IMR-90 (cell line): ENCODE measurements at regions not wholly inside any gene's neighbourhood (a gene's known extent, or its start where the extent isn't known, plus 50 kb on each side); places are given as distances from the start of the nearest gene placed in this dataset.

ENCODE experiments used
- ATAC-seq: fragments of 200-7000 bp; cut with Tn5 transposase; 2 replicates; pipeline ENCODE4 v1.9.1; 2020; ENCODE audit warnings: low read depth, mild to moderate bottlenecking, moderate library complexity
- BruUV-seq: library from RNA; stranded (reverse); fragments of 400-500 nt; replicated peaks from 2 replicates; lab custom pipeline; 2021; lab: Mats Ljungman, UMichigan
- CTCF ChIA-PET: fragments of 300-600 bp; formaldehyde crosslinking; extraction: SDS; loops from one replicate; lab custom pipeline; 2021; ENCODE audit warnings: antibody characterized with exemption; lab: Yijun Ruan, JAX
- POLR2A ChIA-PET: fragments of 300-600 bp; sonication (Branson Sonifier 250); formaldehyde crosslinking; loops from one replicate; lab custom pipeline; 2022; ENCODE audit warnings: antibody characterized with exemption; ENCODE audit not compliant: unreplicated experiment; lab: Charles Lee
- DNase-seq: peaks from one replicate; pipeline ENCODE4 v3.0.0; 2013
- H2AFZ ChIP-seq: replicated peaks from 2 replicates; pipeline ENCODE3; 2013; ENCODE audit warnings: low read length, mild to moderate bottlenecking; ENCODE audit not compliant: poor library complexity
- H2AK5ac ChIP-seq: 2 replicates; pipeline ENCODE4 v1.6.1; 2013; ENCODE audit warnings: low read depth, low read length, inconsistent platforms
- H2AK9ac ChIP-seq: replicated peaks from 2 replicates; pipeline ENCODE3; 2013; ENCODE audit warnings: mild to moderate bottlenecking, low read depth, low read length, moderate library complexity; ENCODE audit not compliant: poor library complexity
- H2BK120ac ChIP-seq: 2 replicates; pipeline ENCODE4 v1.6.1; 2013; ENCODE audit warnings: low read depth, low read length, inconsistent platforms
- H2BK15ac ChIP-seq: 3 replicates; pipeline ENCODE4 v1.6.1; 2013; ENCODE audit warnings: low read depth, low read length, inconsistent platforms
- H2BK20ac ChIP-seq: 2 replicates; pipeline ENCODE4 v1.6.1; 2013; ENCODE audit warnings: low read depth, mild to moderate bottlenecking, inconsistent platforms, low read length, moderate library complexity
- H2BK5ac ChIP-seq: 2 replicates; pipeline ENCODE4 v1.6.1; 2013; ENCODE audit warnings: mild to moderate bottlenecking, low read depth, low read length, inconsistent platforms; ENCODE audit not compliant: poor library complexity, severe bottlenecking
- H3K14ac ChIP-seq: replicated peaks from 2 replicates; pipeline ENCODE4 v1.6.1; 2013; ENCODE audit warnings: low read depth, low read length, inconsistent platforms
- H3K18ac ChIP-seq: 2 replicates; pipeline ENCODE4 v1.6.1; 2013; ENCODE audit warnings: low read depth, low read length, control low read depth
- H3K23ac ChIP-seq: 2 replicates; pipeline ENCODE4 v1.6.1; 2013; ENCODE audit warnings: low read depth, low read length, inconsistent platforms
- H3K27ac ChIP-seq: 2 replicates; pipeline ENCODE4 v1.5.1; 2013; ENCODE audit warnings: mild to moderate bottlenecking, control low read depth, low read length; ENCODE audit not compliant: insufficient read depth
- H3K27me3 ChIP-seq: 2 replicates; pipeline ENCODE4 v1.6.1; 2013; ENCODE audit warnings: low read length; ENCODE audit not compliant: control insufficient read depth, insufficient read depth
- H3K36me3 ChIP-seq: 2 replicates; pipeline ENCODE4 v1.6.1; 2013; ENCODE audit warnings: low read length, mixed read lengths; ENCODE audit not compliant: control insufficient read depth, insufficient read depth
- H3K4ac ChIP-seq: 2 replicates; pipeline ENCODE4 v1.6.1; 2013; ENCODE audit warnings: low read depth, low read length, inconsistent platforms
- H3K4me1 ChIP-seq: 2 replicates; pipeline ENCODE4 v1.6.1; 2013; ENCODE audit warnings: low read length, mixed read lengths; ENCODE audit not compliant: control insufficient read depth, insufficient read depth
- H3K4me2 ChIP-seq: 2 replicates; pipeline ENCODE4 v1.6.1; 2013; ENCODE audit warnings: low read depth, mild to moderate bottlenecking, control low read depth, low read length, moderate library complexity
- H3K4me3 ChIP-seq: 2 replicates; pipeline ENCODE4 v1.5.1; 2013; ENCODE audit warnings: low read depth, mild to moderate bottlenecking, control low read depth, low read length, moderate library complexity; ENCODE audit not compliant: insufficient read depth
- H3K56ac ChIP-seq: 2 replicates; pipeline ENCODE4 v1.6.1; 2013; ENCODE audit warnings: low read length, inconsistent platforms; ENCODE audit not compliant: insufficient read depth; ENCODE audit errors: extremely low read depth
- H3K79me1 ChIP-seq, 2 experiments: 2 replicates each; pipeline ENCODE4 v1.6.1; 2013; ENCODE audit warnings: low read length in 2 of 2, inconsistent platforms in 1 of 2, low read depth in 1 of 2
- H3K9ac ChIP-seq: 2 replicates; pipeline ENCODE4 v1.6.1; 2013; ENCODE audit warnings: low read depth, low read length, control low read depth
- H3K9me1 ChIP-seq: 2 replicates; pipeline ENCODE4 v1.6.1; 2013; ENCODE audit warnings: low read length, inconsistent platforms; ENCODE audit not compliant: insufficient read depth
- H3K9me3 ChIP-seq: 2 replicates; pipeline ENCODE4 v1.6.1; 2013; ENCODE audit warnings: low read length; ENCODE audit not compliant: control insufficient read depth, insufficient read depth
- H4K20me1 ChIP-seq: 2 replicates; pipeline ENCODE4 v1.6.1; 2013; ENCODE audit warnings: low read length, inconsistent platforms; ENCODE audit not compliant: insufficient read depth
- H4K5ac ChIP-seq: 2 replicates; pipeline ENCODE4 v1.6.1; 2013; ENCODE audit warnings: mild to moderate bottlenecking, low read depth, low read length, control low read depth
- H4K8ac ChIP-seq, 2 experiments: 2 replicates each; pipeline ENCODE4 v1.6.1; 2013; ENCODE audit warnings: low read depth in 2 of 2, low read length in 2 of 2, control low read depth in 1 of 2, inconsistent platforms in 1 of 2
- H4K91ac ChIP-seq: 2 replicates; pipeline ENCODE4 v1.6.1; 2013; ENCODE audit warnings: low read depth, low read length, inconsistent platforms; ENCODE audit not compliant: insufficient read depth
- BHLHE40 ChIP-seq: fragments of 150-350 bp; IDR thresholded peaks from 2 replicates; pipeline ENCODE4 v1.6.1; 2016; ENCODE audit warnings: mild to moderate bottlenecking, low read depth, low read length
- CEBPB ChIP-seq: IDR thresholded peaks from 2 replicates; pipeline ENCODE4 v1.6.1; 2012; ENCODE audit warnings: low read depth, low read length, improper control_type of control experiment
- FOS ChIP-seq: fragments of 150-350 bp; IDR thresholded peaks from 2 replicates; pipeline ENCODE4 v1.6.1; 2016; ENCODE audit warnings: low read depth, low read length
- MAFK ChIP-seq: IDR thresholded peaks from 2 replicates; pipeline ENCODE4 v1.6.1; 2012; ENCODE audit warnings: low read depth, low read length, improper control_type of control experiment
- MAZ ChIP-seq: IDR thresholded peaks from 2 replicates; pipeline ENCODE4 v1.6.1; 2012; ENCODE audit warnings: low read depth, mild to moderate bottlenecking, low read length, improper control_type of control experiment, moderate library complexity, borderline replicate concordance
- MXI1 ChIP-seq: IDR thresholded peaks from 2 replicates; pipeline ENCODE4 v1.6.1; 2012; ENCODE audit warnings: low read depth, mild to moderate bottlenecking, low read length, moderate library complexity, borderline replicate concordance
- RCOR1 ChIP-seq: IDR thresholded peaks from 2 replicates; pipeline ENCODE4 v1.6.1; 2012; ENCODE audit warnings: mild to moderate bottlenecking, low read length, improper control_type of control experiment; ENCODE audit not compliant: insufficient replicate concordance
- WGBS, 2 experiments: methylation state at CpG; one replicate each; pipeline versions ENCODE4 v1.1.5 to v1.1.7; 2013; ENCODE audit warnings: missing lambda C conversion rate in 2 of 2; ENCODE audit not compliant: insufficient read length in 1 of 2; ENCODE audit errors: extremely low coverage in 2 of 2; 5-methylcytosine and 5-hydroxymethylcytosine counted together
- dilution Hi-C: fragments of 300-500 bp; cut with HindIII; formaldehyde crosslinking; loops from one replicate; pipeline ENCODE4 v1.14.3; 2018; ENCODE audit warnings: low sequenced_read_pairs; ENCODE audit not compliant: unreplicated experiment
- in situ Hi-C: fragments of 300-500 bp; cut with MboI; formaldehyde crosslinking; loops from 3 replicates; pipeline ENCODE4 v1.14.3; 2019; ENCODE audit warnings: low sequenced_read_pairs, inconsistent platforms, mixed read lengths
- intact Hi-C: fragments of 100-400 bp; cut with micrococcal nuclease; formaldehyde crosslinking; loops from 2 replicates; pipeline ENCODE4 v1.10.0; 2022

DNA sequence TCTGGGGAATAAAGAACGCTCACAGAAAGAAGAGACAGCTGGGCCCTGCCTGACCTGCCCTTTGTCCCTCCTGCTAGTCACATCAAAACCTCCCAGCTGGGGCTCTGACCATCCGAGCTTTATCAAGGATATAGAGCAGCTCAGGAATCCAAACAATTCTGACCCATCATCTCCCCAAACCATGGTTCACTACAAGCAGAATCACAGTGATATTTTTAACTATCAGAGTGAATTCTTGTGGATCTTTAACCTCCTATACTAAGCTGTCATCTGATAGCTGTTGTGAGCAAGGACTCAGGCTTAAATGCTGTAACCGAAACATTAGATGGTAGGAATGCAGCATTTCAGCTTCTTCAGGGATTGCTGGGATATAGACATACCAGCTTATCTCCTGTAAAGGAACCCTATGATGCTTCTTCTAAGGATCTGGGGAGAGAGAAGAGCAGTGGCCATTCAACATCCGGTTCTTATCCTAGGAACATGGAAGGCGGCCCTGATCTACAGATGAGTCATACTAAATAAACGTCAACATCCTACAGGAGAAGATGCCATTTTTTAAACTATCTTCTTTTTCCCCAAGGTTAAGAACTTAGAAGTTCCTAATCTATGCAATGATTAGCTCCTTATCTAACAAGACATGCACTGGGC lies 84.7 kb upstream of the AKIP1 start:
- H4K91ac ChIP-seq = peak overlapping the region; percentile 95
- peaks cover 32% of the 10 kb centered on the region for H3K9me1 ChIP-seq
- in situ Hi-C loops = no loop called here
- no peaks in the 10 kb centered on the region for H3K9me3 ChIP-seq
- H3K56ac ChIP-seq = peak overlapping the region; percentile 76
- 0% methylated on average over 1 of the region's 6 CpGs; no CpG with 5 or more reads in 1 of the 2 experiments for WGBS, 2 experiments
- ChIA-PET CTCF (interaction anchor here (0.8 to 2.5 kb wide), 4 partner anchors 11 to 133 kb away, joined by 3 to 16 read pairs (median 4); no protein-coding TSS in a partner anchor), POLR2A (interaction anchor here (1.1 to 1.7 kb wide), 3 partner anchors 12 to 44 kb away, joined by 3 to 5 read pairs (median 4); a partner anchor contains a TSS)
- peaks cover 28% of the 10 kb centered on the region for H3K36me3 ChIP-seq
- H3K4me3 ChIP-seq = no peak overlapping the region
- H2BK5ac ChIP-seq = peak overlapping the region; percentile 99
- peak overlapping the region; percentile 70 to 97 for H4K8ac ChIP-seq
- peak overlapping the region; percentile 92; the same call in 1 of the 2 replicates for H3K18ac ChIP-seq
- H3K4ac ChIP-seq = peak overlapping the region; percentile 94
- peak overlapping the region; percentile 97 for H2BK120ac ChIP-seq
- peak overlapping the region; percentile 72 for H2AFZ ChIP-seq
- peak overlapping the region; percentile 91 for H3K27ac ChIP-seq
- BruUV-seq = no TSS peak
- H4K20me1 ChIP-seq = peaks cover 6% of the 10 kb centered on the region; the same call in 1 of the 2 replicates
- intact Hi-C loops = loop anchor here (1.0 to 5.0 kb wide), 2 partner anchors 44 to 86 kb away; partner anchors contain the start of gene AKIP1
- peak overlapping the region; percentile 97; the same call in 1 of the 2 replicates for H4K5ac ChIP-seq
- H3K9ac ChIP-seq = peak overlapping the region; percentile 53; the same call in 1 of the 2 replicates
- H3K4me1 ChIP-seq = peaks cover 16% of the 10 kb centered on the region
- DNase-seq (peak; percentile 95), ATAC-seq (peak; percentile 90)
- H2AK5ac ChIP-seq = peak overlapping the region; percentile 95
- H3K79me1 ChIP-seq = peaks cover 20 to 64% of the 10 kb centered on the region in 2 experiments; a peak in 3 of 4 replicates
- peak overlapping the region; percentile 94 for H3K23ac ChIP-seq
- H2AK9ac ChIP-seq = peak overlapping the region; percentile 65
- peak overlapping the region; percentile 84 for H3K4me2 ChIP-seq
- TF ChIP-seq CEBPB (0 out of 2 replicates have a peak, but pooled peaks have one; percentile 12), FOS (peak; percentile 89), RCOR1 (peak; percentile 11), BHLHE40 (peak; percentile 22; the same call in 1 of the 2 replicates), MXI1 (no peak), MAFK (peak; percentile 4; the same call in 1 of the 2 replicates), MAZ (no peak)
- H3K27me3 ChIP-seq = no peaks in the 10 kb centered on the region
- H2BK15ac ChIP-seq = peak overlapping the region; percentile 87
- dilution Hi-C loops = no loop called here
- peak overlapping the region; percentile 93 for H3K14ac ChIP-seq
- peak overlapping the region; percentile 97 for H2BK20ac ChIP-seq
